Endothelial cell of umbilical vein (primary cell): ENCODE measurements at regions not wholly inside any gene's neighbourhood (a gene's known extent, or its start where the extent isn't known, plus 50 kb on each side); places are given as distances from the start of the nearest gene placed in this dataset.

Experiments used
- BruUV-seq: library from RNA; stranded (reverse); fragments of 400-500 nt; replicated peaks from 2 replicates; lab custom pipeline; 2021; lab: Mats Ljungman, UMichigan
- CTCF ChIA-PET: fragments of 300-600, 350-600 bp; sonication (Branson Sonifier 250); formaldehyde crosslinking; loops from one replicate; lab custom pipeline; 2021; ENCODE audit warnings: antibody characterized with exemption, inconsistent platforms; lab: Charles Lee
- POLR2A ChIA-PET: fragments of 300-600, 350-600 bp; sonication (Branson Sonifier 250); formaldehyde crosslinking; loops from one replicate; lab custom pipeline; 2021; ENCODE audit warnings: antibody characterized with exemption, inconsistent platforms; lab: Charles Lee
- DNase-seq: peaks from one replicate; pipeline ENCODE4 v3.0.0-alpha.2; 2011; ENCODE audit warnings: low read depth, low spot score
- FAIRE-seq: peaks from 2 replicates; lab custom pipeline; 2011; peaks lifted over from hg19 to GRCh38; lab: Jason Lieb, UNC
- H2AFZ ChIP-seq: 2 replicates; pipeline ENCODE4 v1.6.0; 2012; ENCODE audit warnings: low read depth, low read length, control low read depth, inconsistent platforms
- H3K27ac ChIP-seq: 2 replicates; pipeline ENCODE4 v1.5.1; 2011; ENCODE audit warnings: low read depth, mild to moderate bottlenecking, control low read depth, low read length, moderate library complexity; ENCODE audit not compliant: insufficient read depth
- H3K27me3 ChIP-seq, 2 experiments: 2 replicates each; pipeline versions ENCODE4 v1.6.0 to v1.6.1; 2011; ENCODE audit warnings: low read length in 2 of 2, mixed read lengths in 1 of 2; ENCODE audit not compliant: control insufficient read depth in 2 of 2, insufficient read depth in 2 of 2
- H3K36me3 ChIP-seq, 2 experiments: 2 replicates in 1 of 2; 3 replicates in 1 of 2; pipeline ENCODE4 v1.5.1; 2011; ENCODE audit warnings: low read length in 2 of 2, mild to moderate bottlenecking in 1 of 2, moderate library complexity in 1 of 2; ENCODE audit not compliant: control insufficient read depth in 2 of 2, insufficient read depth in 2 of 2; ENCODE audit errors: extremely low read depth in 1 of 2
- H3K4me1 ChIP-seq: 3 replicates; pipeline ENCODE4 v1.5.1; 2011; ENCODE audit warnings: mild to moderate bottlenecking, low read length; ENCODE audit not compliant: control insufficient read depth, insufficient read depth; ENCODE audit errors: extremely low read depth
- H3K4me2 ChIP-seq: 2 replicates; pipeline ENCODE4 v1.6.1; 2011; ENCODE audit warnings: low read length, control low read depth, mixed read lengths; ENCODE audit not compliant: insufficient read depth
- H3K4me3 ChIP-seq, 3 experiments: fragments of 200-600 bp in 1 of 3; sonication (generic), shearing (Covaris generic) in 1 of 3; replicated peaks in 1 of 3; 2 replicates each; pipeline ENCODE4 v1.5.1; 2011 to 2016; ENCODE audit warnings: control low read depth in 3 of 3, low read length in 3 of 3, mild to moderate bottlenecking in 2 of 3, inconsistent platforms in 1 of 3, low read depth in 1 of 3, moderate library complexity in 1 of 3; ENCODE audit not compliant: insufficient read depth in 1 of 3
- H3K79me2 ChIP-seq: 2 replicates; pipeline ENCODE4 v1.6.0; 2012; ENCODE audit warnings: low read length, inconsistent platforms; ENCODE audit not compliant: control insufficient read depth, insufficient read depth
- H3K9ac ChIP-seq: replicated peaks from 2 replicates; pipeline ENCODE3; 2011; ENCODE audit warnings: low read length, control low read depth; ENCODE audit not compliant: insufficient read depth; ENCODE audit errors: extremely low read depth
- H3K9me1 ChIP-seq: replicated peaks from 3 replicates; pipeline ENCODE4 v1.6.0; 2011; ENCODE audit warnings: mild to moderate bottlenecking, low read length; ENCODE audit not compliant: control insufficient read depth, insufficient read depth; ENCODE audit errors: extremely low read depth
- H3K9me3 ChIP-seq: replicated peaks from 2 replicates; pipeline ENCODE4 v1.5.1; 2012; ENCODE audit warnings: low read length, inconsistent platforms; ENCODE audit not compliant: control insufficient read depth, insufficient read depth
- H4K20me1 ChIP-seq: replicated peaks from 2 replicates; pipeline ENCODE3; 2011; ENCODE audit warnings: mild to moderate bottlenecking, low read length; ENCODE audit not compliant: control insufficient read depth, insufficient read depth; ENCODE audit errors: extremely low read depth
- CTCF ChIP-seq, 2 donors: IDR thresholded peaks; 1 replicate in 1 of 2; 2 replicates in 1 of 2; pipeline ENCODE4 v1.5.1; 2011; ENCODE audit warnings: low read length in 2 of 2, mild to moderate bottlenecking in 2 of 2, moderate library complexity in 2 of 2, control low read depth in 1 of 2, inconsistent platforms in 1 of 2, low read depth in 1 of 2; ENCODE audit not compliant: insufficient read depth in 1 of 2; ENCODE audit errors: extremely low read depth in 1 of 2
- EZH2 ChIP-seq: IDR thresholded peaks from 2 replicates; pipeline ENCODE4 v1.6.1; 2012; ENCODE audit warnings: borderline replicate concordance, low read depth, mild to moderate bottlenecking, moderate library complexity, low read length, inconsistent platforms; ENCODE audit not compliant: severe bottlenecking
- FOS ChIP-seq: IDR thresholded peaks from 2 replicates; pipeline ENCODE4 v1.6.1; 2011; ENCODE audit warnings: mild to moderate bottlenecking, low read length, moderate library complexity, borderline replicate concordance; ENCODE audit not compliant: insufficient read depth
- GATA2 ChIP-seq: IDR thresholded peaks from 2 replicates; pipeline ENCODE4 v1.7.0; 2011; ENCODE audit warnings: low read depth, mild to moderate bottlenecking, moderate library complexity, mixed read lengths, low read length; ENCODE audit not compliant: insufficient read length, insufficient read depth
- JUN ChIP-seq: IDR thresholded peaks from 2 replicates; pipeline ENCODE4 v1.6.1; 2011; ENCODE audit warnings: borderline replicate concordance, low read depth; ENCODE audit not compliant: insufficient read length, insufficient read depth
- MYC ChIP-seq: IDR thresholded peaks from one replicate; pipeline ENCODE4 v1.6.1; 2011; ENCODE audit warnings: mild to moderate bottlenecking, low read depth, low read length
- POLR2A ChIP-seq: IDR thresholded peaks from 2 replicates; pipeline ENCODE4 v1.6.1; 2012; ENCODE audit warnings: low read depth, mild to moderate bottlenecking, control low read depth, low read length
- POLR2AphosphoS5 ChIP-seq: IDR thresholded peaks from 2 replicates; pipeline ENCODE4 v1.6.1; 2012; ENCODE audit warnings: low read depth, mild to moderate bottlenecking, control low read depth, low read length, moderate library complexity; ENCODE audit not compliant: insufficient read depth
- dilution Hi-C: fragments of 300-500 bp; cut with MboI; formaldehyde crosslinking; loops from one replicate; pipeline ENCODE4 v1.15.0; 2019; ENCODE audit warnings: low sequenced_read_pairs; ENCODE audit not compliant: extremely low pct_ligation_motif_present
- intact Hi-C: fragments of 100-400 bp; cut with micrococcal nuclease; formaldehyde crosslinking; loops from one replicate; pipeline ENCODE4 v1.10.0; 2022
- TF ChIP-seq, protein P1 (sequence below): IDR thresholded peaks from 2 replicates; pipeline ENCODE4 v1.6.1; 2011; ENCODE audit not compliant: insufficient read depth, insufficient read length

DNA sequence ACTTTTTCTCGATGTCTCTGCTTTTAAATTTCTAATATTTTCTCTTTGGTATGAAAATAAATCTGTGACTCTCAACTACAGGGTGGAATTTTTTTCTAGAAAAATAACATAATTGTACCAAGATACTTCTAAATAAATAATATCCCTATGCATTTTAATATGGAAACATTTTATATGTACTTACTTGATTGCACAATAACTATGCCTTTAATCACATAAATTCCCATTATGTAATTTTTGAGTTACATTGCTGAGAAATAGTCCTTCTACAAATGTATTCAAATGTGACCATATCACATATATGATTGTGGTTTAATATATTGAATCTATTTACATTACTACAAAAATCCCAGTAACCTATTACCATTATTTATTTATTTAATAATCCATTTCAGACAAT lies 1543.3 kb upstream of the PABPC4L start:
- Histone ChIP-seq H3K9me1 (no peaks in the 10 kb centered on the region), H4K20me1 (no peaks in the 10 kb centered on the region), H3K27ac (no peak overlapping the region), H3K9ac (no peak overlapping the region), H3K27me3 (no peaks in the 10 kb centered on the region), H3K9me3 (no peaks in the 10 kb centered on the region), H2AFZ (no peak overlapping the region), H3K79me2 (no peaks in the 10 kb centered on the region), H3K4me1 (no peaks in the 10 kb centered on the region), H3K4me3 (no peak overlapping the region), H3K36me3 (no peaks in the 10 kb centered on the region), H3K4me2 (no peak overlapping the region)
- POLR2A ChIA-PET = no interaction called here
- TF ChIP-seq MYC (no peak), FOS (no peak), GATA2 (no peak), EZH2 (no peak), POLR2AphosphoS5 (no peak), POLR2A (no peak), JUN (no peak)
- TF ChIP-seq, protein P1, sequence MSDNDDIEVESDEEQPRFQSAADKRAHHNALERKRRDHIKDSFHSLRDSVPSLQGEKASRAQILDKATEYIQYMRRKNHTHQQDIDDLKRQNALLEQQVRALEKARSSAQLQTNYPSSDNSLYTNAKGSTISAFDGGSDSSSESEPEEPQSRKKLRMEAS = no peak
- FAIRE-seq (no peak), DNase-seq (no peak)
- intact Hi-C loops = no loop called here
- dilution Hi-C loops = no loop called here
- BruUV-seq = no TSS peak
- CTCF ChIA-PET = interaction anchor here (0.6 kb wide), 1 partner anchor 176 kb away, joined by 3 read pairs; no protein-coding TSS in a partner anchor

- CTCF ChIA-PET = no interaction called here
These were observed 1540.0 kb upstream of the PABPC4L start for GRCh38 chr4:135741583-135741982.

More at GRCh38 chr4:135741583-135741982, 1540.0 kb upstream of the PABPC4L start:
- no TSS peak for BruUV-seq
- POLR2A ChIA-PET = no interaction called here
- H4K20me1 ChIP-seq = no peaks in the 10 kb centered on the region
- no peak overlapping the region for H3K9ac ChIP-seq
- no peak for DNase-seq
- H3K9me1 ChIP-seq = no peaks in the 10 kb centered on the region
- H3K4me1 ChIP-seq = no peaks in the 10 kb centered on the region
- no peaks in the 10 kb centered on the region for H3K36me3 ChIP-seq
- no peaks in the 10 kb centered on the region for H3K9me3 ChIP-seq
- no peak overlapping the region for H3K27ac ChIP-seq
- no peak overlapping the region for H3K4me3 ChIP-seq
- intact Hi-C loops (no loop called here), dilution Hi-C loops (no loop called here)
- TF ChIP-seq JUN (no peak), EZH2 (no peak), CTCF (IDR thresholded peaks at IDR 0.05; ENCODE audit: extremely low read depth in 1 of 2, insufficient read depth in 1 of 2, low read depth in 1 of 2, low read length in 2 of 2) (no peak), GATA2 (no peak), FOS (no peak), POLR2A (no peak), MYC (no peak), POLR2AphosphoS5 (no peak)
- TF ChIP-seq, protein P1 = no peak
- no peak for FAIRE-seq
- no peak overlapping the region for H3K4me2 ChIP-seq
- H3K27me3 ChIP-seq = no peaks in the 10 kb centered on the region
- H3K79me2 ChIP-seq = no peaks in the 10 kb centered on the region
- H2AFZ ChIP-seq = no peak overlapping the region
